Liver (tissue), 8 donors: ENCODE measurements at regions not wholly inside any gene's neighbourhood (a gene's known extent, or its start where the extent isn't known, plus 50 kb on each side); places are given as distances from the start of the nearest gene placed in this dataset.

Experiments
- DNase-seq: peaks from one replicate; pipeline ENCODE4 v3.0.0-alpha.2; 2017; ENCODE audit warnings: low spot score
- H3K27ac ChIP-seq, 2 donors: one replicate each; pipeline ENCODE4 v1.7.0; 2013; ENCODE audit warnings: inconsistent platforms in 2 of 2, low read length in 2 of 2, control low read depth in 1 of 2, low read depth in 1 of 2, mild to moderate bottlenecking in 1 of 2
- H3K27me3 ChIP-seq, 4 donors: one replicate each; pipeline versions ENCODE4 v1.6.1 to v1.7.0; 2013; ENCODE audit warnings: low read length in 3 of 4, inconsistent platforms in 1 of 4, mild to moderate bottlenecking in 1 of 4, moderate library complexity in 1 of 4; ENCODE audit not compliant: control insufficient read depth in 4 of 4, insufficient read depth in 4 of 4
- H3K36me3 ChIP-seq, 4 donors: one replicate each; pipeline versions ENCODE4 v1.6.1 to v1.7.0; 2013; ENCODE audit warnings: low read length in 3 of 4, mild to moderate bottlenecking in 3 of 4, low read depth in 1 of 4, moderate library complexity in 1 of 4; ENCODE audit not compliant: control insufficient read depth in 4 of 4, insufficient read depth in 3 of 4
- H3K4me1 ChIP-seq, 4 donors: one replicate each; pipeline versions ENCODE4 v1.6.1 to v1.7.0; 2013; ENCODE audit warnings: low read length in 3 of 4, mild to moderate bottlenecking in 3 of 4, moderate library complexity in 1 of 4; ENCODE audit not compliant: control insufficient read depth in 4 of 4, insufficient read depth in 4 of 4
- H3K4me3 ChIP-seq, 3 donors: one replicate each; pipeline versions ENCODE4 v1.6.1 to v1.7.0; 2013; ENCODE audit warnings: low read length in 3 of 3, control low read depth in 1 of 3, low read depth in 1 of 3, mild to moderate bottlenecking in 1 of 3
- H3K9ac ChIP-seq, 2 donors: one replicate each; pipeline ENCODE4 v1.7.0; 2013; ENCODE audit warnings: low read length in 2 of 2, mild to moderate bottlenecking in 2 of 2, moderate library complexity in 2 of 2, control low read depth in 1 of 2, low read depth in 1 of 2
- H3K9me3 ChIP-seq, 4 donors: one replicate each; pipeline versions ENCODE4 v1.6.1 to v1.7.0; 2013; ENCODE audit warnings: low read length in 3 of 4; ENCODE audit not compliant: control insufficient read depth in 4 of 4
- CTCF ChIP-seq: fragments of 150-350 bp; IDR thresholded peaks from 2 replicates; pipeline ENCODE4 v1.5.1; 2017; ENCODE audit warnings: improper control_type of control experiment, low read depth, low read length; ENCODE audit not compliant: missing input control
- EGR1 ChIP-seq, 2 donors: IDR thresholded peaks; 2 replicates each; pipeline ENCODE4 v1.6.1; 2016 to 2018; ENCODE audit warnings: antibody characterized with exemption in 2 of 2, low read depth in 2 of 2
- FOXA1 ChIP-seq: IDR thresholded peaks from 2 replicates; pipeline ENCODE4 v1.6.1; 2016; ENCODE audit warnings: antibody characterized with exemption
- FOXA2 ChIP-seq: IDR thresholded peaks from 2 replicates; pipeline ENCODE4 v1.6.1; 2016; ENCODE audit warnings: antibody characterized with exemption
- GABPA ChIP-seq, 2 donors: IDR thresholded peaks in 1 of 2; conservative IDR thresholded peaks in 1 of 2; 2 replicates each; pipeline ENCODE4 v1.6.1; 2016; ENCODE audit warnings: antibody characterized with exemption in 2 of 2, mild to moderate bottlenecking in 1 of 2, moderate library complexity in 1 of 2
- HNF4A ChIP-seq, 2 donors: conservative IDR thresholded peaks; 2 replicates each; pipeline ENCODE4 v1.6.1; 2016; ENCODE audit warnings: antibody characterized with exemption in 2 of 2, mild to moderate bottlenecking in 2 of 2
- HNF4G ChIP-seq: IDR thresholded peaks from 2 replicates; pipeline ENCODE4 v1.6.1; 2016; ENCODE audit warnings: antibody characterized with exemption
- JUND ChIP-seq, 2 donors: IDR thresholded peaks; 2 replicates each; pipeline ENCODE4 v1.6.1; 2016; ENCODE audit warnings: antibody characterized with exemption in 2 of 2
- NR2F2 ChIP-seq: IDR thresholded peaks from 2 replicates; pipeline ENCODE4 v1.6.1; 2016; ENCODE audit warnings: antibody characterized with exemption
- RAD21 ChIP-seq, 2 donors: IDR thresholded peaks; 2 replicates each; pipeline ENCODE4 v1.6.1; 2016; ENCODE audit warnings: antibody characterized with exemption in 2 of 2, mild to moderate bottlenecking in 2 of 2
- RXRA ChIP-seq, 2 donors: IDR thresholded peaks; 2 replicates each; pipeline ENCODE4 v1.6.1; 2017 to 2018; ENCODE audit warnings: antibody characterized with exemption in 2 of 2, mild to moderate bottlenecking in 1 of 2
- TAF1 ChIP-seq: conservative IDR thresholded peaks from 2 replicates; pipeline ENCODE4 v1.6.1; 2016; ENCODE audit warnings: antibody characterized with exemption, mild to moderate bottlenecking
- YY1 ChIP-seq: IDR thresholded peaks from 2 replicates; pipeline ENCODE4 v1.6.1; 2016; ENCODE audit warnings: antibody characterized with exemption, mild to moderate bottlenecking
- WGBS: extraction: QIAGEN DNeasy Blood & Tissue Kit; methylation state at CpG from one replicate; pipeline ENCODE4 v1.1.7; 2013; 5-methylcytosine and 5-hydroxymethylcytosine counted together
- TF ChIP-seq, protein P1 (sequence below): IDR thresholded peaks from 2 replicates; pipeline ENCODE4 v1.6.1; 2016; ENCODE audit warnings: antibody characterized with exemption
- TF ChIP-seq, protein P2 (sequence below): IDR thresholded peaks from 2 replicates; pipeline ENCODE4 v1.6.1; 2016; ENCODE audit warnings: antibody characterized with exemption
- TF ChIP-seq, protein P3 (sequence below): IDR thresholded peaks from 2 replicates; pipeline ENCODE4 v1.6.1; 2016; ENCODE audit warnings: antibody characterized with exemption
- donor health status: healthy.
- donor health status: healthy.
- donor health status: healthy.
- donor health status: healthy.
- donor health status: healthy.

GRCh38 chr11:28833670-28834069 lies 725.5 kb downstream of the METTL15 start:
- Histone ChIP-seq H3K27ac (no peak overlapping the region), H3K4me3 (no peak overlapping the region), H3K27me3 (no peaks in the 10 kb centered on the region), H3K36me3 (no peaks in the 10 kb centered on the region), H3K9me3 (no peaks in the 10 kb centered on the region), H3K4me1 (no peaks in the 10 kb centered on the region), H3K9ac (no peak overlapping the region)
- no peak for TF ChIP-seq TAF1
- no peak for TF ChIP-seq EGR1 (IDR thresholded peaks at IDR 0.05; ENCODE audit: low read depth in 2 of 2)
- TF ChIP-seq, protein P1, sequence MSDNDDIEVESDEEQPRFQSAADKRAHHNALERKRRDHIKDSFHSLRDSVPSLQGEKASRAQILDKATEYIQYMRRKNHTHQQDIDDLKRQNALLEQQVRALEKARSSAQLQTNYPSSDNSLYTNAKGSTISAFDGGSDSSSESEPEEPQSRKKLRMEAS: no peak
- no peak for TF ChIP-seq GABPA (IDR thresholded peaks at IDR 0.05 in 1 of 2, conservative IDR thresholded peaks at IDR 0.05 in 1 of 2)
- no peak for TF ChIP-seq FOXA1
- TF ChIP-seq, protein P2, sequence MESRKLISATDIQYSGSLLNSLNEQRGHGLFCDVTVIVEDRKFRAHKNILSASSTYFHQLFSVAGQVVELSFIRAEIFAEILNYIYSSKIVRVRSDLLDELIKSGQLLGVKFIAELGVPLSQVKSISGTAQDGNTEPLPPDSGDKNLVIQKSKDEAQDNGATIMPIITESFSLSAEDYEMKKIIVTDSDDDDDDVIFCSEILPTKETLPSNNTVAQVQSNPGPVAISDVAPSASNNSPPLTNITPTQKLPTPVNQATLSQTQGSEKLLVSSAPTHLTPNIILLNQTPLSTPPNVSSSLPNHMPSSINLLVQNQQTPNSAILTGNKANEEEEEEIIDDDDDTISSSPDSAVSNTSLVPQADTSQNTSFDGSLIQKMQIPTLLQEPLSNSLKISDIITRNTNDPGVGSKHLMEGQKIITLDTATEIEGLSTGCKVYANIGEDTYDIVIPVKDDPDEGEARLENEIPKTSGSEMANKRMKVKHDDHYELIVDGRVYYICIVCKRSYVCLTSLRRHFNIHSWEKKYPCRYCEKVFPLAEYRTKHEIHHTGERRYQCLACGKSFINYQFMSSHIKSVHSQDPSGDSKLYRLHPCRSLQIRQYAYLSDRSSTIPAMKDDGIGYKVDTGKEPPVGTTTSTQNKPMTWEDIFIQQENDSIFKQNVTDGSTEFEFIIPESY: no peak
- no peak for TF ChIP-seq FOXA2
- no peak for TF ChIP-seq RAD21 (IDR thresholded peaks at IDR 0.05)
- TF ChIP-seq NR2F2: no peak
- no peak for TF ChIP-seq CTCF
- TF ChIP-seq RXRA (IDR thresholded peaks at IDR 0.05): no peak
- TF ChIP-seq HNF4A (conservative IDR thresholded peaks at IDR 0.05): no peak
- TF ChIP-seq YY1: no peak
- no peak for TF ChIP-seq HNF4G
- TF ChIP-seq, protein P3, sequence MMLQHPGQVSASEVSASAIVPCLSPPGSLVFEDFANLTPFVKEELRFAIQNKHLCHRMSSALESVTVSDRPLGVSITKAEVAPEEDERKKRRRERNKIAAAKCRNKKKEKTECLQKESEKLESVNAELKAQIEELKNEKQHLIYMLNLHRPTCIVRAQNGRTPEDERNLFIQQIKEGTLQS: no peak
- no peak for TF ChIP-seq JUND (IDR thresholded peaks at IDR 0.05)
- 68% methylated on average over 2 of the region's 2 CpGs for WGBS
- no peak for DNase-seq

DNA sequence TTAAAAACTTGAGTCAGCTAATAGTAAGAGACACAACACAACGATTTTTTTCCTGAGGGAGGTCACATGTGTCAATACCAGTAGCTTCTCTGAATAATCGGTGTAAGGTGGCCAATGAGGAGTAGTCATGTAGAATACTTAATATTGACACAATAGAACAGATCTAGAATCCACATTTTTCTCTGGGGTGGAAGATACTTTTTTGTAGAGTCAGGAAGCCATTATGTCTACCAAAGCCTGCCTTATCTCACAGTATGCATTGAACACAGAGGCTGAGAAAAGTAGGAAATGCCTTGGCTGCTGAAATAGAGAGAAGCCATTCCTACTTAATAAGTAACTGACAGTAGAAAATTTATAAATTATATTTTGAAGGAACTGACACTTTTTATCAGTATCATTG lies 725.0 kb downstream of the METTL15 start:
- Histone ChIP-seq H3K36me3 (no peaks in the 10 kb centered on the region), H3K9me3 (no peaks in the 10 kb centered on the region), H3K4me1 (no peaks in the 10 kb centered on the region), H3K4me3 (no peak overlapping the region), H3K27me3 (no peaks in the 10 kb centered on the region), H3K9ac (no peak overlapping the region), H3K27ac (no peak overlapping the region)
- TF ChIP-seq GABPA (IDR thresholded peaks at IDR 0.05 in 1 of 2, conservative IDR thresholded peaks at IDR 0.05 in 1 of 2) (no peak), RAD21 (IDR thresholded peaks at IDR 0.05) (no peak), FOXA1 (no peak), CTCF (no peak), TAF1 (no peak)
- TF ChIP-seq, protein P3: no peak
- no peak for DNase-seq
- WGBS: 22% methylated on average over 2 of the region's 2 CpGs
